ENCODE measurements at regions not wholly inside any gene's neighbourhood (a gene's known extent, or its start where the extent isn't known, plus 50 kb on each side); places are given as distances from the start of the nearest gene placed in this dataset.

DNA sequence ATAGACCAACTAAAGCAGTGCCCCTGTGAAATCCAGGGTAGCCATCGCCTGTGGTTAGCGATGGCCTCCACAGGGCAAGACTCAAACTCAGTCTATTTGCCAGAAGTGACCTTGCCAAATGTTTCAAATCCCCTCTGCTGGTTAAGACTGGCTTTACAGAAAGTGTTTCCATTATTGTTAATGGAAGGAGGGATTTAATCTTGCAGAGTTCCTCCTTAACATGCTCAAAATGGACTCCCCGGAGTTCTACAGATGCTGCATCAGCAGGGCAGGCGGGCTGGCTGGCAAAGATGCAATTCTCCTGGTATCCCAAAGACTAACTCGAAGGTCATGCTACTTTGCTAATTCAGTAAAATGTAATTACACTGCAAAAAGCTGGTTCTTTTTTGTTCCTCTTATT is 313.0 kb upstream of the SLC7A11 start:
- no peak for FAIRE-seq

DNA sequence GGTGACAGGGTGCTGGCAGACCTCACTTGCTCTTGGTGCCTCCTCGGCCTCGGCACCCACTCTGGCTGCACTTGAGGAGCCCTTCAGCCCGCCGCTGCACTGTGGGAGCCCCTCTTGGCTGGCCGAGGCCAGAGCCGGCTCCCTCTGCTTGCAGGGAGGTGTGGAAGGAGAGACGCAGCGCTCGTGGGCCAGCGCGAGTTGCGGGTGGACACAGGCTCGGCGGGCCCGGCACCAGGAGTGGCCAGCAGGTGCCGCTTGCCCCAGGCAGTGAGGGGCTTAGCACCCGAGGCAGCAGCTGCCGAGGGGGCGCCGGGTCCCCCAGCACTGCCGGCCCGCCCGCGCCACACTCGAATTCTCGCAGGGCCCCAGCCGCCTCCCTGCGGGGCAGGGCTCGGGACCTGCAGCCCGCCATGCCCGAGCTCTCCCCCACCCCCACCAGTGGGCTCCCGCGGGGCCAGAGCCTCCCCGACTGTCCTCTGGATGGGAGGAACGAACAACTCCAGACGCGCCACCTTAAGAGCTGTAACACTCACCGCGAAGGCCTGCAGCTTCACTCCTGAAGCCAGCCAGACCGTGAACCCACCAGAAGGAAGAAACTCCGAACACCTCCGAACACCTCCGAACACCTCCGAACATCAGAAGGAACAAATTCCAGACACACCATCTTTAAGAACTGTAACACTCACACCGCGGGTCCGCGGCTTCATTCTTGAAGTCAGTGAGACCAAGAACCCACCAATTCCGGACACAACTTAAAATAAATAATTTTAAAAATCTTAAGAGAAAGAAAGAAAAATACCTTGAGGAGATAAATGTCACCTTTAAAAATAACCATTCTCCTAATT is 311.1 kb upstream of the SLC7A11 start:
- no peak for FAIRE-seq

DNA sequence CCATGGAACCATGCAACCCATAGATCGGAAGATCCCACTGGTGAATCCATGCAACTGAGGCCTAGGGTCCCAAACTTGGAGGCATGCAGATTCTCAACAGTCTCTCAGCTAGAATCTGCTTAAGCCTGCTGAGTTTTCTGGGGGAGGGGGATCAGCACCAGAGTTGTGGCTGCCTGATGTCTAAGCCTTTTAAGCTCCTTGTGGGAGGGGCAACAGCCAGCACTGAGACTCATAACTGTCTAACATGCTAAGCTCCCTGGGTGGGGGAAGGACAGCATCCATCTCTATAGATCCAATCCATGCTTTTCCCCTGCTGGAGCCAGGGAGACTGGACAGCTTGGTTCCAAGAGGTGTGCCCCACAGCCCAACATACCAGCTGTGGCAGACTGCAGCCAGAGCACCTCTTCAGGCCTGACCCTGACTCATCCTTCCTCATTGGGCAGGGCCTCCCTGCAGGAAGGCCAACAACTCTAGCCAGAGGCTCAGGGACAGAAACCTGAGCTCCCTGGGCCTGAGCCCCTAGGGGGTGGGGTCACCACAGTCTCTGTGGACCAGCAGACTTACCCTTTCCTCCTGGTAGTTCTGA is 300.1 kb upstream of the SLC7A11 start:
- no peak for FAIRE-seq

GRCh38 chr4:138540056-138540800 is 298.1 kb upstream of the SLC7A11 start:
- no peak for FAIRE-seq

- no peak for FAIRE-seq
Observed at GRCh38 chr4:138538743-138539142, 296.6 kb upstream of the SLC7A11 start.

GRCh38 chr4:138537731-138538490 is 295.8 kb upstream of the SLC7A11 start:
- FAIRE-seq, result no peak

DNA sequence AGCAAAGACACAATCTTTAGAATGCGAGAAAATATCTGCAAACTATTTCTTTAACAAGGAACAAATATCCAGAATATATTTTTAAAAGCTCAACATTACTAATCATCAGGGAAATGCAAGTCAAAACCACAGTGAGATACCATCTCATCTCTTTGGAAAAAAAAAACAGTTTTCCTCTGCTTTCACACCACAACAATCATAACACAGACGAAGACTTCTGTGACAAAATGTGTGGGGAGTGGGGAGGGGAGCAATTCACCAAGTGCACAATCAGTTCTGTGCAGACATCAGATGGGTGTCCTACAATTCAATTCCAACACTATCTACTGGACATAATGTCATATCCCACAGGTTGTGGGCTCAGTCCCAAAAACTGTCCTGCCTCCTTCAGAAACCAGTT is 293.2 kb upstream of the SLC7A11 start:
- no peak for FAIRE-seq

- no peak for FAIRE-seq
Observed at GRCh38 chr4:138522366-138522765, 280.2 kb upstream of the SLC7A11 start.

GRCh38 chr4:138521809-138522208 is 279.7 kb upstream of the SLC7A11 start:
- no peak for FAIRE-seq

GRCh38 chr4:138519436-138519835 is 277.3 kb upstream of the SLC7A11 start:
- FAIRE-seq, result no peak

DNA sequence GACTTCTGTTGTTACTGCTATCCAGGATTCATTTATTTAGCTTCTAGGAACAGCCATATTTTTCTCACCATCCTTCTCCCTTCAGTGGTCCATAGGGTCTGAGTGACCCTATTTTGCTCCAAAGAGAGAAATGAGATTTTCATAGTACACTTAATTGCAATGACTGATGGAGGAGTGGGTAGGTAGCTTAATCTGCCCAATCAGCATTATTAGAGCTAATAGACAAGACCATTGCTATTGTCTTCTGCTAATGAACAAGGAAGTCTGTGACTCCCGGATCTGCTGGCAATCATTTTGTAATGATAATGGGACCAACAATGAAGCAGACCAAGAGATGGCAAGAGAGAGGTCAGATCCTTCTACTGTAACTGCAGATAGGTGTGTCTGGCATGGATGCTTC is 271.4 kb upstream of the SLC7A11 start:
- FAIRE-seq, result no peak

DNA sequence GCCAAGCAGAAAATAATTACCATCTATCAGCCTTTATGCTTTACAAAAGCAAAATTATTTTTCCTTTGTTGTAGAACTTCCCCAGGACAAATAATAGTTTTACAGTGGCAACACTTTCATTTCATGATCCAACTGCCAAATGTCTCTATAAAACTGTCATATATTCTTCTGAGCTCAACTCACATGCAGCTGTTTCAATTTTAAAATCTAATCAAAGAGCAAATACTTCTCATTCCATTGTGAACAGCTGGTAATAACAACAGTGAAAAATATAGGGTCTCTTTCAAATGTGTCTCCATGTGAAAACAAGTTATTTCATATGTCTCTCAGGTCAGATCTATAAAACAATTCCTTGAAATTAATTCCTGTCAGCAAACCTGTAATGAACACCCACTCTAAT is 270.6 kb upstream of the SLC7A11 start:
- no peak for FAIRE-seq

GRCh38 chr4:138510053-138510452 is 267.9 kb upstream of the SLC7A11 start:
- no peak for FAIRE-seq

DNA sequence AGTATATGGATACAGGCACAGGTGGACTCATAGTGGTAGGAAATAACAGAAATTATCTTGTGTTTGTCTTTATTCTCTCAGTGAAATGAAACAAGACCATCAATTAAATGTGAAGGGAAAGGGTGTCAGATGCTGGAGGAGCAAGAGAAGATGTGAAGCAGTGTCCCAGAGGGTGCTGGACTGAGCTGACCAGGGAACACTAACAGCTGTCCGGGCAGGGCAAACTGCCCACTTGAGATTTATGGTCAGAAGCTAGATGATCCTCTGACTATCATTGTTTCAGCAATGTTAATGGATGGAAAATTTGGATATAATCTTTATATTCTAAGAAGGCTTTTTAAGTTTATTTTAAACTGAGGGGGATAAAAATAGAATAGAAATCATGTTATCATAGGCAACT is 267.2 kb upstream of the SLC7A11 start:
- no peak for FAIRE-seq

DNA sequence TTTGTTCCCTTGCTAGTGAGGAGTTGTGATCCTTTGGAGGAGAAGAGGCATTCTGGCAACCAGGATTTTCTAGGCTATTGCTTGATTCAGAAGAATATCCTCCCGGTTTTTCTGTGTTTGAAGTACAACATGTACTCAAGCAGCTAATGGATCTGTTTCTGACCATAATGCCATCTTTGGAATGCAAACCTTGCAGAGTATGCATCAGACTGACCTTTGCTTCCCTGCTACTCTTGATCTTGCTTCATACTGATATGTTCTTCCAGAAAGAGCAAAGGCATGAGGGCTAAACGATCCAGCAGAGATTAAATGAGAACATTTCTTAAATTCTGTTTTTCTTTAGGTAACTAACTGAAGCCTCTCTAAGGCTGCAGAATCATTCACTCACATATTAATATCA is 265.4 kb upstream of the SLC7A11 start:
- FAIRE-seq, result no peak

GRCh38 chr4:138501614-138502013 is 259.5 kb upstream of the SLC7A11 start:
- FAIRE-seq, result no peak

GRCh38 chr4:138500869-138501268 is 258.7 kb upstream of the SLC7A11 start:
- no peak for FAIRE-seq

DNA sequence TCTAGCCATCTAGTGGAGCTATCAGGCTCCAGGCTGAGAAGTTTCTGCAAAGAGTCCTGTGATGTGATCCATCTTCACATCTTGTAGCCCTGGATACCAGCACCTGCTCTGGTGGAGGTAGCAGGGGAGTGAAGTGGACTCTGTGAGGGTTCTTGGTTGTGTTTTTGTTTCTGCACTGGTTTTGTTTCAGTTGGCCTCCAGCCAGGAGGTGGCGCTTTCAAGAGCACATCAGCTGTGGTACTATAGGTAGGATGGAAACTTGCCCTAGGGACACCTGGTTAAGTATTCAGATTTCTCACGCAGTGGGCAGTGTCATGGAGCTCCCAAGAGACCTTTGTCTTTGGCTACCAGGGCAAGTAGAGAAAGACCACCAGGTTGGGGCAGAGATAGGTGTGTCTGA is 257.5 kb upstream of the SLC7A11 start:
- no peak for FAIRE-seq

DNA sequence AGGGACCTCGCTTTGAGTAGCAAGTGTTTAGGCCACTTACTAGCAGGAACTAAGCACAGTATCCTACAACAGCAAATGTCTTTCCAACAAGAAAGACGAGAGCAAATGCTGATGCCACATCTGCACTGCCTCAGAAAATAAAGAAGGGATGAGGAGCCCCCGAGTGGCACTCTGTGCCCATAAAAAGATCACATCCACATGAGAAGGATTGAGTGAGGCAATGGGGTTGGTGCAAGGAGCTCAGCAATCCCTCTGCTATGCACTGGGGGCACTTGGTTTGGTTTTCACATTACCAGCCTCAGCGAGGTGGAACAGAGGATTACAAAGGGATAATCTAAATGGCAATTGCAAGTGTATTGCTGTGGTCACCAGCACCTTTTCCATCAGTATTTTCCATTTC is 252.8 kb upstream of the SLC7A11 start:
- no peak for FAIRE-seq

DNA sequence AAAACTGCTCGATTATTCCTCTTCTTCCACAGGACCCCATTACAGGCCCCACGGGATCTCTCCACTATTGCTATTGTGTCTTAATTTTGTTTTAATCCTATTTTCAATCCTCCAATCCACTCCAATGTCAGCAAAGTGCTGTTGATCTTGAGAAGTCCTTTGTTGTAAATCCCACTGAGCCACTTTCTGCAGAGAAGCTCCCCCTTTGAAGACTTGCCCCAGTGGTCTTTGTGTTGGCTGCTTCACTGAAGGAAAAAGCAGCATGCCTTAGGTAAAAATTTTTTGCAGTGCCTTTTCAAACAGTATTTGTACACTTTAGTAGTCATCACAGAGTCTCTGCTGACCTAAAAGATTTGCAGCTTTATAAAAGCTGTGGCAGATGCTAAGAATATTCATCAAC is 252.0 kb upstream of the SLC7A11 start:
- FAIRE-seq, result no peak

DNA sequence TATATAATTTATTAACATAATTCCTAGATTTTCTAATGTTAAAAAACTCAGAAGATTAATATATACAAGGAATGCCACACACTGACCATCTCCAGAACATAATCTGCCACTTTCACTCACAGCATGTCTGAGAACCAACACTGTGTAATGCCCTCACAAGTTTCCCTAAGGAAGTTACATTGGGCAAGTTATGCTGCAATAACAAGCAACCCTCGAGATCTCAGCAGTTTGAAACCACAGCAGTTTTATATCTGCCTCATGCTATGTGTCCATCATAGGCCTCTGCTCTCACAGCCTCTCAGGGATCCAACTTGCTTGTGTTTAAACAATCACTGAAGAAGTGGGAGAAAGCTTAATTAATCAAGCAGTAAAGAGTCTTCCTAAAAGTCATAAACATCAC is 250.0 kb upstream of the SLC7A11 start:
- no peak for FAIRE-seq

DNA sequence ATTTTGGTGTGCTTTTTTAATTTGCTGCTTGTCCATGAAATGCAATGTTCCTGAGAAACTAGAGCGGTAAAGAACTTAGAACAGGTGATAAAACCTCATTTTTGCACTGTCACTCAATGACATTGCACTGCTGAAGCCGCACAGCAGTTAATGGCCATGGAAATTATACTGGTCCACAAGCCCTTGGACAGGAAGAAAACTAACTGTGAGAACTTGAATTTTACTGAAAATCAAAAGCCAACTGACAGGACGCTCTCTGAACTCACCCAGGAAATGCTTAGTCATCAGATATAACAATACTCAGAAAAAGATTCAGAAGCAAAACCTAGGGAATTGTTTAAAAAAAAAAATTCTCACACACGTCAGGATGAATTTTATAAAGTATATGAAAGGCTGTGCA is 246.4 kb upstream of the SLC7A11 start:
- FAIRE-seq, result no peak

- no peak for FAIRE-seq
Observed at GRCh38 chr4:138487670-138488069, 245.5 kb upstream of the SLC7A11 start.
